ENCODE measurements at regions not wholly inside any gene's neighbourhood (a gene's known extent, or its start where the extent isn't known, plus 50 kb on each side); places are given as distances from the start of the nearest gene placed in this dataset.
"Not testable (repeated sequence)": the region's sequence is repeated elsewhere in the genome, so short reads cannot be mapped to it uniquely, and the experiment has no call there.

- Histone ChIP-seq H3K36me3 (no peaks in the 10 kb centered on the region), H3K4me1 (no peaks in the 10 kb centered on the region), H3K4me3 (no peak overlapping the region), H3K27me3 (no peaks in the 10 kb centered on the region), H3K9me3 (no peaks in the 10 kb centered on the region), H3K27ac (no peak overlapping the region)
- intact Hi-C loops (cut with DNase I), result no loop called here
- no peak for DNase-seq
- 67 to 70% methylated on average over 3 of the region's 3 CpGs for WGBS, 2 donors
- TF ChIP-seq CTCF (IDR thresholded peaks at IDR 0.05), result no peak
- TF ChIP-seq POLR2A (IDR thresholded peaks at IDR 0.05), result no peak
These were observed 564.1 kb downstream of the GBE1 start for GRCh38 chr3:81197386-81197785.

GRCh38 chr3:81195478-81195877 is 566.0 kb downstream of the GBE1 start:
- no peak for DNase-seq
- Histone ChIP-seq H3K27ac (no peak overlapping the region), H3K27me3 (no peaks in the 10 kb centered on the region), H3K9me3 (no peaks in the 10 kb centered on the region), H3K36me3 (no peaks in the 10 kb centered on the region), H3K4me3 (no peak overlapping the region), H3K4me1 (no peaks in the 10 kb centered on the region)
- TF ChIP-seq POLR2A (IDR thresholded peaks at IDR 0.05) (no peak), CTCF (IDR thresholded peaks at IDR 0.05) (no peak)
- WGBS, 2 donors, result 81 to 90% methylated on average over 1 of the region's 1 CpG
- intact Hi-C loops (cut with DNase I), result no loop called here

GRCh38 chr3:81186412-81186811 is 575.0 kb downstream of the GBE1 start:
- Histone ChIP-seq H3K4me3 (no peak overlapping the region), H3K27me3 (no peaks in the 10 kb centered on the region), H3K27ac (no peak overlapping the region), H3K36me3 (no peaks in the 10 kb centered on the region), H3K4me1 (no peaks in the 10 kb centered on the region), H3K9me3 (peaks cover 0 to 8% (median 0%) of the 10 kb centered on the region in 3 donors)
- TF ChIP-seq POLR2A (IDR thresholded peaks at IDR 0.05) (no peak), CTCF (IDR thresholded peaks at IDR 0.05) (no peak)
- DNase-seq, result no peak
- intact Hi-C loops (cut with DNase I), result no loop called here

GRCh38 chr3:81182086-81182875 is 579.2 kb downstream of the GBE1 start:
- H3K4me1 ChIP-seq; intact Hi-C loops (cut with DNase I); H3K4me3 ChIP-seq; H3K36me3 ChIP-seq; DNase-seq; H3K27me3 ChIP-seq; H3K27ac ChIP-seq: not testable (repeated sequence)
- WGBS, 2 donors, result 71 to 83% methylated on average over 8 to 12 of the region's 12 CpGs
- H3K9me3 ChIP-seq, result peaks cover 0 to 16% (median 0%) of the 10 kb centered on the region in 3 donors

GRCh38 chr3:81173514-81173913 is 587.9 kb downstream of the GBE1 start:
- no peak for DNase-seq
- Histone ChIP-seq H3K9me3 (no peaks in the 10 kb centered on the region), H3K4me1 (no peaks in the 10 kb centered on the region), H3K4me3 (no peak overlapping the region), H3K27ac (no peak overlapping the region), H3K36me3 (no peaks in the 10 kb centered on the region), H3K27me3 (no peaks in the 10 kb centered on the region)
- 41 to 49% methylated on average over 4 of the region's 4 CpGs for WGBS, 2 donors
- TF ChIP-seq CTCF (IDR thresholded peaks at IDR 0.05), result no peak
- intact Hi-C loops (cut with DNase I), result no loop called here

- no peak overlapping the region for H3K4me3 ChIP-seq
- intact Hi-C loops (cut with DNase I), result no loop called here
- no peaks in the 10 kb centered on the region for H3K4me1 ChIP-seq
- H3K9me3 ChIP-seq, result no peaks in the 10 kb centered on the region
- H3K36me3 ChIP-seq, result no peaks in the 10 kb centered on the region
- no peak overlapping the region for H3K27ac ChIP-seq
- H3K27me3 ChIP-seq, result no peaks in the 10 kb centered on the region
- no peak for TF ChIP-seq POLR2A (IDR thresholded peaks at IDR 0.05)
- TF ChIP-seq CTCF (IDR thresholded peaks at IDR 0.05), result no peak
- no peak for DNase-seq
These were observed 591.1 kb downstream of the GBE1 start for GRCh38 chr3:81170298-81170697.

Data from esophagus squamous epithelium (tissue), 5 donors.